WTC11 (cell line): ENCODE measurements at regions not wholly inside any gene's neighbourhood (a gene's known extent, or its start where the extent isn't known, plus 50 kb on each side); places are given as distances from the start of the nearest gene placed in this dataset.
"Not testable (repeated sequence)": the region's sequence is repeated elsewhere in the genome, so short reads cannot be mapped to it uniquely, and the experiment has no call there.

Experiments used
- ATAC-seq: fragments of 200-7000 bp; cut with Tn5 transposase; 2 replicates; pipeline ENCODE4 v1.10.0; 2021; ENCODE audit warnings: mild to moderate bottlenecking, moderate library complexity
- CTCF ChIA-PET: fragments of 300-600 bp; sonication (Branson Sonifier 250); formaldehyde crosslinking; loops from one replicate; lab custom pipeline; 2021; ENCODE audit warnings: antibody characterized with exemption; lab: Charles Lee
- POLR2A ChIA-PET: fragments of 350-600 bp; sonication (Branson Sonifier 250); formaldehyde crosslinking; loops from one replicate; lab custom pipeline; 2021; ENCODE audit warnings: antibody characterized with exemption; lab: Charles Lee
- DNase-seq: peaks from one replicate; pipeline ENCODE4 v3.0.0; 2021; ENCODE audit warnings: low spot score
- H3K27ac Mint-ChIP-seq: 2 replicates; pipeline ENCODE4 v1.8.0; 2021; ENCODE audit warnings: mixed read lengths
- H3K27me3 Mint-ChIP-seq: 2 replicates; pipeline ENCODE4 v1.8.0; 2021; ENCODE audit warnings: low read depth, mild to moderate bottlenecking, moderate library complexity, mixed read lengths
- H3K36me3 Mint-ChIP-seq: 2 replicates; pipeline ENCODE4 v1.8.0; 2021; ENCODE audit warnings: mixed read lengths
- H3K4me1 Mint-ChIP-seq: 2 replicates; pipeline ENCODE4 v1.8.0; 2022; ENCODE audit warnings: mixed read lengths
- H3K4me3 Mint-ChIP-seq: 2 replicates; pipeline ENCODE4 v1.8.0; 2021; ENCODE audit warnings: mild to moderate bottlenecking, moderate library complexity, mixed read lengths
- H3K9me3 Mint-ChIP-seq: 2 replicates; pipeline ENCODE4 v1.8.0; 2021; ENCODE audit warnings: mixed read lengths
- E2F5 ChIP-seq: sonication (generic); formaldehyde crosslinking; IDR thresholded peaks from 2 replicates; pipeline ENCODE4 v1.8.1; 2022; ENCODE audit warnings: mild to moderate bottlenecking, moderate library complexity, missing genetic modification reagents
- FOXP4 ChIP-seq: sonication (generic); formaldehyde crosslinking; IDR thresholded peaks from 2 replicates; pipeline ENCODE4 v1.8.0; 2022; ENCODE audit warnings: mild to moderate bottlenecking, missing genetic modification reagents
- IRF1 ChIP-seq: sonication (generic); formaldehyde crosslinking; IDR thresholded peaks from 2 replicates; pipeline ENCODE4 v1.8.0; 2023; ENCODE audit warnings: missing genetic modification reagents
- JAZF1 ChIP-seq: fragments of 250-450 bp; sonication (Bioruptor Pico); IDR thresholded peaks from 2 replicates; pipeline ENCODE4 v1.9.0; 2021; ENCODE audit warnings: moderate library complexity, mild to moderate bottlenecking, inconsistent platforms
- JUN ChIP-seq: sonication (generic); formaldehyde crosslinking; IDR thresholded peaks from 2 replicates; pipeline ENCODE4 v1.8.0; 2023; ENCODE audit warnings: mild to moderate bottlenecking, missing genetic modification reagents
- NFYB ChIP-seq: sonication (generic); formaldehyde crosslinking; conservative IDR thresholded peaks from 2 replicates; pipeline ENCODE4 v1.8.0; 2022; ENCODE audit warnings: low read depth, missing genetic modification reagents
- RELA ChIP-seq: sonication (generic); formaldehyde crosslinking; IDR thresholded peaks from 2 replicates; pipeline ENCODE4 v1.8.1; 2022; ENCODE audit warnings: missing genetic modification reagents, mild to moderate bottlenecking, borderline replicate concordance
- SMAD3 ChIP-seq: sonication (generic); formaldehyde crosslinking; IDR thresholded peaks from 2 replicates; pipeline ENCODE4 v1.8.0; 2022; ENCODE audit warnings: missing genetic modification reagents, mild to moderate bottlenecking, borderline replicate concordance
- SP1 ChIP-seq: sonication (generic); formaldehyde crosslinking; conservative IDR thresholded peaks from 2 replicates; pipeline ENCODE4 v1.8.1; 2022; ENCODE audit warnings: missing genetic modification reagents
- STAT6 ChIP-seq: sonication (generic); formaldehyde crosslinking; conservative IDR thresholded peaks from 2 replicates; pipeline ENCODE4 v1.8.1; 2023; ENCODE audit warnings: mild to moderate bottlenecking, low read depth, missing genetic modification reagents, moderate library complexity
- TEAD1 ChIP-seq: sonication (generic); formaldehyde crosslinking; IDR thresholded peaks from 2 replicates; pipeline ENCODE4 v1.8.0; 2022; ENCODE audit warnings: mild to moderate bottlenecking, missing genetic modification reagents
- ZBTB21 ChIP-seq: sonication (generic); formaldehyde crosslinking; IDR thresholded peaks from 2 replicates; pipeline ENCODE4 v1.8.1; 2023; ENCODE audit warnings: mild to moderate bottlenecking, missing genetic modification reagents, borderline replicate concordance
- ZNF263 ChIP-seq: sonication (generic); formaldehyde crosslinking; IDR thresholded peaks from 2 replicates; pipeline ENCODE4 v1.8.1; 2022; ENCODE audit warnings: low read depth, mild to moderate bottlenecking, moderate library complexity, missing genetic modification reagents
- ZNF317 ChIP-seq: sonication (generic); formaldehyde crosslinking; IDR thresholded peaks from 2 replicates; pipeline ENCODE4 v1.8.1; 2023; ENCODE audit warnings: low read depth, mild to moderate bottlenecking, moderate library complexity, missing genetic modification reagents, borderline replicate concordance
- ZNF423 ChIP-seq: fragments of 250-450 bp; sonication (Bioruptor Pico); IDR thresholded peaks from 2 replicates; pipeline ENCODE4 v2.1.2; 2022; ENCODE audit warnings: mild to moderate bottlenecking, moderate library complexity
- ZSCAN18 ChIP-seq: fragments of 250-450 bp; sonication (Bioruptor Pico); IDR thresholded peaks from 2 replicates; pipeline ENCODE4 v2.1.2; 2022; ENCODE audit warnings: mild to moderate bottlenecking, moderate library complexity

GRCh38 chr2:111250448-111251030 lies 129.8 kb downstream of the BCL2L11 start:
- CTCF ChIA-PET = no interaction called here
- no peak for DNase-seq
- H3K9me3 Mint-ChIP-seq = peaks cover 20% of the 10 kb centered on the region
- no peaks in the 10 kb centered on the region for H3K4me1 Mint-ChIP-seq
- no peak overlapping the region for H3K27ac Mint-ChIP-seq
- no peaks in the 10 kb centered on the region for H3K27me3 Mint-ChIP-seq
- no peak overlapping the region for H3K4me3 Mint-ChIP-seq
- ATAC-seq = no peak
- TF ChIP-seq ZBTB21 (no peak), NFYB (CRISPR knock-in tag) (no peak), E2F5 (no peak), ZSCAN18 (CRISPR knock-in tag) (no peak), ZNF263 (CRISPR knock-in tag) (no peak), ZNF317 (CRISPR knock-in tag) (no peak), SP1 (CRISPR knock-in tag) (no peak), TEAD1 (CRISPR knock-in tag) (no peak), ZNF423 (CRISPR knock-in tag) (no peak), IRF1 (CRISPR knock-in tag) (no peak)
- POLR2A ChIA-PET = no interaction called here
- peaks cover 19% of the 10 kb centered on the region for H3K36me3 Mint-ChIP-seq

- ATAC-seq (no peak), DNase-seq (no peak)
- H3K4me3 Mint-ChIP-seq = no peak overlapping the region
- peaks cover 20% of the 10 kb centered on the region for H3K9me3 Mint-ChIP-seq
- peaks cover 19% of the 10 kb centered on the region for H3K36me3 Mint-ChIP-seq
- H3K27ac Mint-ChIP-seq = no peak overlapping the region
- H3K4me1 Mint-ChIP-seq = no peaks in the 10 kb centered on the region
- TF ChIP-seq JUN (CRISPR knock-in tag) = no peak
- TF ChIP-seq STAT6 (CRISPR knock-in tag) = no peak
- TF ChIP-seq SMAD3 (CRISPR knock-in tag) = no peak
- TF ChIP-seq FOXP4 = no peak
- no peak for TF ChIP-seq JAZF1 (CRISPR knock-in tag)
- CTCF ChIA-PET = no interaction called here
- POLR2A ChIA-PET = no interaction called here
- H3K27me3 Mint-ChIP-seq = no peaks in the 10 kb centered on the region
Measured at GRCh38 chr2:111251711-111252110, 131.0 kb downstream of the BCL2L11 start.

- ATAC-seq (no peak), DNase-seq (no peak)
- peaks cover 20% of the 10 kb centered on the region for H3K9me3 Mint-ChIP-seq
- peaks cover 19% of the 10 kb centered on the region for H3K36me3 Mint-ChIP-seq
- POLR2A ChIA-PET = no interaction called here
- no peaks in the 10 kb centered on the region for H3K4me1 Mint-ChIP-seq
- no peaks in the 10 kb centered on the region for H3K27me3 Mint-ChIP-seq
- no peak overlapping the region for H3K27ac Mint-ChIP-seq
- TF ChIP-seq SMAD3 (CRISPR knock-in tag) (no peak), RELA (CRISPR knock-in tag) (no peak)
- CTCF ChIA-PET = no interaction called here
- H3K4me3 Mint-ChIP-seq = no peak overlapping the region
Measured at GRCh38 chr2:111252436-111252835, 131.7 kb downstream of the BCL2L11 start.

GRCh38 chr2:111254916-111255315 lies 134.2 kb downstream of the BCL2L11 start:
- H3K27ac Mint-ChIP-seq, H3K27me3 Mint-ChIP-seq, CTCF ChIA-PET, H3K4me3 Mint-ChIP-seq, POLR2A ChIA-PET, H3K4me1 Mint-ChIP-seq, DNase-seq, ATAC-seq: not testable (repeated sequence)
- Mint-ChIP-seq H3K9me3 (peaks cover 20% of the 10 kb centered on the region), H3K36me3 (peaks cover 19% of the 10 kb centered on the region)

- peaks cover 14% of the 10 kb centered on the region for H3K9me3 Mint-ChIP-seq
- ATAC-seq, H3K27ac Mint-ChIP-seq, DNase-seq, H3K4me3 Mint-ChIP-seq, POLR2A ChIA-PET, CTCF ChIA-PET, H3K27me3 Mint-ChIP-seq, H3K4me1 Mint-ChIP-seq: not testable (repeated sequence)
- H3K36me3 Mint-ChIP-seq = peaks cover 13% of the 10 kb centered on the region
Measured at GRCh38 chr2:111256628-111257027, 135.9 kb downstream of the BCL2L11 start.

GRCh38 chr2:111257607-111258006 lies 136.9 kb downstream of the BCL2L11 start:
- ATAC-seq, H3K27ac Mint-ChIP-seq, H3K9me3 Mint-ChIP-seq, CTCF ChIA-PET, H3K4me3 Mint-ChIP-seq, POLR2A ChIA-PET, H3K4me1 Mint-ChIP-seq, H3K36me3 Mint-ChIP-seq, DNase-seq, H3K27me3 Mint-ChIP-seq: not testable (repeated sequence)
